RWPE2 (cell line): ENCODE measurements at regions not wholly inside any gene's neighbourhood (a gene's known extent, or its start where the extent isn't known, plus 50 kb on each side); places are given as distances from the start of the nearest gene placed in this dataset.

Experiments used
- ATAC-seq: fragments of 200-7000 bp; cut with Tn5 transposase; 3 replicates; pipeline ENCODE4 v1.9.1; 2021; ENCODE audit warnings: low read depth
- DNase-seq: peaks from one replicate; pipeline ENCODE4 v3.0.0-alpha.2; 2020; ENCODE audit warnings: low spot score
- H3K27ac ChIP-seq: fragments of 450-650 bp; 2 replicates; pipeline ENCODE4 v1.5.1; 2017; ENCODE audit warnings: mild to moderate bottlenecking; ENCODE audit not compliant: poor library complexity, severe bottlenecking
- H3K27me3 ChIP-seq: fragments of 250-450 bp; sonication (Bioruptor Pico); 2 replicates; pipeline ENCODE4 v1.5.1; 2021; ENCODE audit warnings: mild to moderate bottlenecking, moderate library complexity; ENCODE audit not compliant: insufficient read depth, poor library complexity, severe bottlenecking
- H3K36me3 ChIP-seq: fragments of 250-450 bp; sonication (Bioruptor Pico); 2 replicates; pipeline ENCODE4 v1.5.1; 2020; ENCODE audit warnings: low read depth, mild to moderate bottlenecking, moderate library complexity
- H3K4me1 ChIP-seq: fragments of 250-450 bp; sonication (Bioruptor Pico); 2 replicates; pipeline ENCODE4 v1.5.1; 2021; ENCODE audit warnings: mild to moderate bottlenecking, moderate library complexity; ENCODE audit not compliant: insufficient read depth, poor library complexity, severe bottlenecking
- H3K4me3 ChIP-seq: fragments of 250-450 bp; sonication (Bioruptor Pico); 2 replicates; pipeline ENCODE4 v1.5.1; 2021; ENCODE audit warnings: mild to moderate bottlenecking, moderate library complexity; ENCODE audit not compliant: severe bottlenecking
- H3K9me3 ChIP-seq: fragments of 250-450 bp; sonication (Bioruptor Pico); 2 replicates; pipeline ENCODE4 v1.5.1; 2021; ENCODE audit warnings: mild to moderate bottlenecking, moderate library complexity; ENCODE audit not compliant: severe bottlenecking
- TF ChIP-seq, protein P1 (sequence below): fragments of 450-650 bp; IDR thresholded peaks from one replicate; pipeline ENCODE4 v1.5.1; 2017; ENCODE audit warnings: mild to moderate bottlenecking, moderate library complexity; ENCODE audit not compliant: poor library complexity, severe bottlenecking

- peaks cover 3% of the 10 kb centered on the region for H3K27me3 ChIP-seq
- TF ChIP-seq, protein P1, sequence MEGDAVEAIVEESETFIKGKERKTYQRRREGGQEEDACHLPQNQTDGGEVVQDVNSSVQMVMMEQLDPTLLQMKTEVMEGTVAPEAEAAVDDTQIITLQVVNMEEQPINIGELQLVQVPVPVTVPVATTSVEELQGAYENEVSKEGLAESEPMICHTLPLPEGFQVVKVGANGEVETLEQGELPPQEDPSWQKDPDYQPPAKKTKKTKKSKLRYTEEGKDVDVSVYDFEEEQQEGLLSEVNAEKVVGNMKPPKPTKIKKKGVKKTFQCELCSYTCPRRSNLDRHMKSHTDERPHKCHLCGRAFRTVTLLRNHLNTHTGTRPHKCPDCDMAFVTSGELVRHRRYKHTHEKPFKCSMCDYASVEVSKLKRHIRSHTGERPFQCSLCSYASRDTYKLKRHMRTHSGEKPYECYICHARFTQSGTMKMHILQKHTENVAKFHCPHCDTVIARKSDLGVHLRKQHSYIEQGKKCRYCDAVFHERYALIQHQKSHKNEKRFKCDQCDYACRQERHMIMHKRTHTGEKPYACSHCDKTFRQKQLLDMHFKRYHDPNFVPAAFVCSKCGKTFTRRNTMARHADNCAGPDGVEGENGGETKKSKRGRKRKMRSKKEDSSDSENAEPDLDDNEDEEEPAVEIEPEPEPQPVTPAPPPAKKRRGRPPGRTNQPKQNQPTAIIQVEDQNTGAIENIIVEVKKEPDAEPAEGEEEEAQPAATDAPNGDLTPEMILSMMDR: no peak
- no peak for ATAC-seq
- DNase-seq: no peak
- H3K4me1 ChIP-seq: no peaks in the 10 kb centered on the region
- H3K27ac ChIP-seq: no peak overlapping the region
- no peaks in the 10 kb centered on the region for H3K36me3 ChIP-seq
- H3K9me3 ChIP-seq: no peaks in the 10 kb centered on the region
- no peak overlapping the region for H3K4me3 ChIP-seq
These were observed 71.0 kb downstream of the SEM1 start for GRCh38 chr7:96638669-96639068.

- Histone ChIP-seq H3K9me3 (no peaks in the 10 kb centered on the region), H3K27ac (no peak overlapping the region), H3K36me3 (no peaks in the 10 kb centered on the region), H3K4me1 (no peaks in the 10 kb centered on the region), H3K27me3 (peaks cover 3% of the 10 kb centered on the region), H3K4me3 (no peak overlapping the region)
- ATAC-seq: no peak
- TF ChIP-seq, protein P1: no peak
- DNase-seq: no peak
These were observed 72.1 kb downstream of the SEM1 start for GRCh38 chr7:96637522-96637921.

DNA sequence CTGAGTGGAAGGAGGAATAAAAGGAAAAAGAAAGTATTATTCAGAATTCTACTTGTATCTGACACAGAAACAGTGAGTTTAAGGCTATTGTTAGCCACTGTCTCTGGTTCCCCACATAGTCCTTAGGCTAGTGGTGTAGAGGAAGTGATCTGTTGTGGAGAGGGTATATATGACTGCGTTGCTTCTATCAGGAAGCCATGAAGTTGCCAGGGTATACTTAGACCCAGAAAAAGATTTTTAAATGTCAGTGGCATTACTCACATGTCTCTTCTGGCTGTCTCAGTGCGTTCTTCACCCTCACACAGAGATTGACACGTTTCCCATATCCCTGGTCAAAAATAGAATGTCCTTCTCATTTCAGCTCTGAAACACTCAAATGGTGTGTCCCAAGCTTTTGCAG is 72.7 kb downstream of the SEM1 start:
- ATAC-seq: no peak
- Histone ChIP-seq H3K27me3 (peaks cover 3% of the 10 kb centered on the region), H3K4me3 (no peak overlapping the region), H3K4me1 (no peaks in the 10 kb centered on the region), H3K9me3 (no peaks in the 10 kb centered on the region), H3K36me3 (no peaks in the 10 kb centered on the region), H3K27ac (no peak overlapping the region)
- TF ChIP-seq, protein P1: no peak
- DNase-seq: no peak

GRCh38 chr7:96636342-96636860 is 73.2 kb downstream of the SEM1 start:
- no peak for DNase-seq
- Histone ChIP-seq H3K27me3 (peaks cover 3% of the 10 kb centered on the region), H3K36me3 (no peaks in the 10 kb centered on the region), H3K4me1 (no peaks in the 10 kb centered on the region), H3K9me3 (no peaks in the 10 kb centered on the region), H3K4me3 (no peak overlapping the region), H3K27ac (no peak overlapping the region)
- TF ChIP-seq, protein P1: no peak
- no peak for ATAC-seq

DNA sequence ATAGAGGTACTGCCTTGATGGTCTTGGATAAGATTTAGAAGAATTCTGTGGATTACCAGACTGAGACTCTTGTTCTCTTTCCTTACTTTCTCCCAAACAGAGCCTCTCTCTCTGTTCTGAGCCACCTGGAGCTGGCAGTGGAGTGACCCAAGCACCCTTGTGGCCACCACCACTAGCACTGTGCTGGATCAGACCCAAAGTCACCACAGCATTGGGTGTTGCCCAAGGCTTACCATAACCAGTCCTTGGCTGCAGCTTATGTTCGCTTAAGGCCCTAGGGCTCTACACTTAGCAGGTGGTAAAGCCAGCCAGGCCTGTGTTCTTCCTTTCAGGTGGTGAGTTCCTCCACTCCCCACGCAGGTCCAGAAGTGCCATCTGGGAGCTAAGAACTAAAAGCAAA is 79.8 kb downstream of the SEM1 start:
- H3K9me3 ChIP-seq: no peaks in the 10 kb centered on the region
- H3K4me1 ChIP-seq: no peaks in the 10 kb centered on the region
- H3K27me3 ChIP-seq: peaks cover 2% of the 10 kb centered on the region
- H3K27ac ChIP-seq: no peak overlapping the region
- H3K4me3 ChIP-seq: no peak overlapping the region
- ATAC-seq (no peak), DNase-seq (no peak)
- TF ChIP-seq, protein P1: no peak
- no peaks in the 10 kb centered on the region for H3K36me3 ChIP-seq
